Stimulated activated CD4-positive, alpha-beta T cell treated with anti-CD3 and anti-CD28 coated beads, Interleukin-12 subunit alpha, Interleukin-12 subunit beta, amount 100 ng/mL, for 48 hours (primary cell): ENCODE measurements at regions not wholly inside any gene's neighbourhood (a gene's known extent, or its start where the extent isn't known, plus 50 kb on each side); places are given as distances from the start of the nearest gene placed in this dataset.

Source experiments
- DNase-seq, 3 donors: peaks; one replicate each; pipeline ENCODE4 v3.0.0-alpha.2; 2020; ENCODE audit warnings: low read depth in 2 of 3, low spot score in 1 of 3

DNA sequence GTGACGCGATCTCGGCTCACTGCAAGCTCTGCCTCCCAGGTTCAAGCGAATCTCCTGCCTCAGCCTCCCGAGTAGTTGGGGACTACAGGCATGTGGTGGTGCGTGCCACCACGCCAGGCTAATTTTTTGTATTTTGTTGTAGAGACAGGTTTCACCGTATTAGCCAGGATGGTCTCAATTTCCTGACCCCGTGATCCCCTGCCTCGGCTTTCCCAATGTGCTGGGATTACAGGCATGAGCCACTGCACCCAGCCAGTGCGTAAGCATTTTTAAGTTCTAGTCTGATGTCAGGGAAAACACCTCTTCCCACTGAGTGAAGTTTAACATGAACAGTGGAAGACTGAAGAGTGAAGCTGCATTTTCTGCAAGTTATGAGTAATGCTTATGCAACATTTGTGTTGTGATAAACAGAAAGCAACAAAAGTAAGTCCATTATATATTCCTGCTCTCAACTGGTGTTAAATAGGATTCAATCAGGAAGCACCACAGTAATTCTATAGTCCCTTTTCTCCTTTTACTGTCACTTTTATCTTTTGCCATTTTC, 1219.8 kb upstream of the RAG2 start:
- no peak for DNase-seq

DNA sequence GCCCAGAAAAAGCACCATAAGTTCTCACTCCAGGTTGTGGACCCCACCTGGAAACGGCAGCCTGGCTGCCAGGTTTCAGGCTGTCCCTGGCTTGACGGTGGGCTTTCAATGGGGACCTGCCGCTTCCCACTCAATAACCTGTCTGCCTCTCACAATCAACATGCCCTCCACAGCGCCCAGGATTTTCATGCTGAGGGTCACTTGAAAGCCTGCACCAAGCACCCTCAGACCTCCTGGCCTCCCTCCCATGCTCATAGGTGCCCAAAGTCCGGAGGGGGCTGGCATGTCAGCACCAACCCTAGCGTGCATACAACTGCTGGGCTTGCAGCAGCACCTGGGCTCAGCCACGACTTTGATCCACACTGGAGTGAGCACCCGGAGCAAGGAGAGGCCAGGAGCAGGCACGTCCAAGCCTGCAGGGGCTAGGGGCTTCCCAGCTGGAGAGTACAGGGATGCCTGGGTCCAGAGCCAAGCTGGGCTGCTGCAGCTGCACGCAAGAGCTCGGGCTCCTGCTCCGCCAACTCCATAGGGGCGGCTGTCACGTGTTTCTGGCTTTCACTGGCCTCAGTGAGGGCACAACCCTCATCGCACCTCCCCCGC, 1214.3 kb upstream of the RAG2 start:
- DNase-seq = no peak

- no peak for DNase-seq
Measured at GRCh38 chr11:37811349-37811748, 1213.3 kb upstream of the RAG2 start.

GRCh38 chr11:37804666-37805065, 1206.6 kb upstream of the RAG2 start:
- DNase-seq = no peak

- DNase-seq = no peak
Measured at GRCh38 chr11:37788141-37788877, 1190.3 kb upstream of the RAG2 start.

DNA sequence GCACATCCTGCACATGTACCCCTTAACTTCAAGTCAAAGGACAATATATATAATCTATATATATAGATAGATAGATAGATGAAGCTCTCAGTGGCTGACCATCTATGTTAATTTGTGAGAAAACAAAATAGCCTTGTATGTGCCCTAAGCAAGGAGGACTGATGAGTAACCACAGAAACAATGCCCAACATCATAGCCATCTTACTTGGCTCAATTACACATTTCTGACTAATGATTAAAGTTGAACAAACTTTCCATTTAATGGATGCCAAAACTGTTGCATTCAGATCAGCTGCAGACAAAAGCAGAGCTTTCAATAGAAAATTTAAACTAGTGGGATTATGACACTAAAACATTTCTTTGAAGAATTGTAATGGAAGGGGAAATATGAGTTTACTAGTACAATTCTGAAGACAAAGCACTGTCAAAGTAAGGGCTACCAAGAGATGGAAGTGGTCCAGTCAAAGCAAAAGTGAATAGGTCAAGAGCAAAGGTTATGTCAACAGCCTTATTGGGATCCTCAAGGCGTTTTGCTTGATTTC, 1188.2 kb upstream of the RAG2 start:
- DNase-seq = no peak

- DNase-seq = no peak
Measured at GRCh38 chr11:37774441-37774840, 1176.4 kb upstream of the RAG2 start.

DNA sequence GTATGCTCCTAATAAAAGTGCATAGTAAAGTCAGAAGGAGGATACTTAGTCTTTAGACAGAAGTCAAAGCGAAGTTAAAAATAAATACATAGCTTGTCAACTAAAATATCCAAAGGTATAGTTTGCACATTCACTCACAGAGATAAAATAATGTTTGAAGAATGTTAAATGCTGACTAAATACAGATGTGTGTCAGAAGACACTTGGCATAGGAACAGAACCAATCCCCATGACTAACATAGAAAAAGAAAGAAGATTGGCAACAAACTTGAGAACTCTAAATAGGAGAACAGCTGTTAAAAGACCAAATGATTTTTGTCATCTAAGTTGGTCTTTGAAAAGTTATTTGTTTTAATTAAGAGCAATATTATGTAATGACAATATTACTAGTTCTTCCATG, 1172.1 kb upstream of the RAG2 start:
- DNase-seq = no peak

DNA sequence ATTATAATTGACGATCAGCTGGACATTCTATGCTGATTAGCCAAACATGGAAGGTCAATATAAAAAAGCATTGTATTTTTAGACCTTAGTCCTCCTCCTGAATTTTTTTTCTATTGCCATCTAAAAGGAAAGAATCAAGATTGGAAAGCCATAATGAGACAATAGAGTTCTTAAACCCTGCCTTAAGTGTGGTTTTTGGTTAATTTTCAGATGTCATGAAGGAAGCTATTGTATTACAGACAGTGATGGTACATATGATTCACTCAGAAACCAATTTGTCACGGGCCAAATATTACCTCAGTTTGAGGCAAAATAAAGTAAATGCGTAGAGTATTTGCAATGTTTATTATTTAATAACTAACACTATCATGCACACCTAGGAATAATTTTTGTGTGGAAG, 1164.0 kb upstream of the RAG2 start:
- DNase-seq = no peak

- no peak for DNase-seq
Measured at GRCh38 chr11:37755521-37755920, 1157.5 kb upstream of the RAG2 start.

- DNase-seq = no peak
Measured at GRCh38 chr11:37748641-37749040, 1150.6 kb upstream of the RAG2 start.

GRCh38 chr11:37747121-37747520, 1149.1 kb upstream of the RAG2 start:
- DNase-seq = no peak

GRCh38 chr11:37727371-37727770, 1129.3 kb upstream of the RAG2 start:
- no peak for DNase-seq

GRCh38 chr11:37724315-37724714, 1126.3 kb upstream of the RAG2 start:
- no peak for DNase-seq

DNA sequence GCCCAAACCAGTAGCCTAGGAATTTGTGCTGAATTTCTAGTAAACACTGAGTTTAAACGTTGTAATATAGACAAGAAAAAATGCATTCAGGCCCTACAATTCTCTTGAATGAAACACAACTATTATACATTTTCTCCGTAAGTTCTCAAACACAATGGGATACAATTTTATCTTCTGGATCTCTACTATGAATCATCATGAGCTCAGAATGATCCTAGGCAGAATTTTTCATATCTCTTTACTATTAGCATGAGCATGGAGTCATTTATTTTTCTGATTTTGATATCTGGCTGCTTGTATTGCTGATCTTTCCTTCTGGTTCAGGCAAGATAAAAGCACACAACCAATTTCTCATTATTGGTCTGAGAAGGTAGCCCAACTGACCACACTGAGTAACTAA, 1123.4 kb upstream of the RAG2 start:
- no peak for DNase-seq

DNA sequence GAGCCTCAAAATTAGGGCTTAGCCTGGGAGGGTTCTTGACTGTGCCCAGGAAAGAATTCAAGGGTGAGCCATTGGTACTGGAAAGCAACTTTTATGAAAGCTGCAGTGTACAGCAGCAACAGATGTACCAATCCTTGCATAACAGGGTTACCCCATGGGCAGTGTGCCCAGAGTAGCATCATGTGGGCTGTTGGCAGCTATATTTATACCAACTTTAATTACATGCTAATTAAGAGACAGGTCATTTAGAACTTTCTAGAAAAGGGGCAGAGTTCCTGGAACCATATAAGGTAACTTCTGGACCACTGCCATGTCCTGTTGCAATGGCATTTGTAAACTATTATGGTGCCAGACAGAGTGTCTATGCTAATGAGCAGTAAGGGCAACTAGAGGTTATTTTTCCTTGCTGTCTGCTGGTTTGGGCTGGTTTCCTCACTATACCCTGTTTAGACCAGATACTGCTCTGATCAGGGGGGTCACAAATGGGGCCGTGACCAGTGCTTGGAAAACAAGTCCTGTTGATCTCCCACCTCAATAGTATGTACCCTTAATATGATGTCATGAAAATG, 1120.5 kb upstream of the RAG2 start:
- no peak for DNase-seq

GRCh38 chr11:37712251-37712650, 1114.2 kb upstream of the RAG2 start:
- DNase-seq = no peak

- DNase-seq = no peak
Measured at GRCh38 chr11:37710031-37710430, 1112.0 kb upstream of the RAG2 start.

- DNase-seq = no peak
Measured at GRCh38 chr11:37704791-37705190, 1106.8 kb upstream of the RAG2 start.

- no peak for DNase-seq
Measured at GRCh38 chr11:37699644-37700043, 1101.6 kb upstream of the RAG2 start.

- DNase-seq = no peak
Measured at GRCh38 chr11:37695283-37695682, 1097.2 kb upstream of the RAG2 start.

DNA sequence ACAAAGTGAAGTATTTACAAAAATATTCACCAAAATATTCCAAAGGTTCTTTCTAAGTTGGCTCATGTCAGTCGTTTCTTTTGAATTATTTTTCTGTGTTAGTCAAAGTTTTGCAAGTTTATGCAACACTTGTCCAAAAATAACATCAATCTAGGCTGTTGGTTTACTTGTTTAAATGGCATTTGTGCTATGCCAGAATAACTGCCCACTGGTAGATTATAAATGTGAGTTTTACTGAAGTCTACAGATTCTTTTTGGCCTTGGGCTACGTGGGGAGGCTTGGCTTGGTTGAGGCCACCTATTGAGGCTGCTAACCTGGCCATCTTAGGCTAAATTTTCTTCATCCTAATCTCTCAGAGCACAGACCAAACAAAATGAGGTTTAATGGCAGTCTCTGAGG, 1091.9 kb upstream of the RAG2 start:
- DNase-seq = no peak
